HEK293T (cell line): ENCODE measurements at regions not wholly inside any gene's neighbourhood (a gene's known extent, or its start where the extent isn't known, plus 50 kb on each side); places are given as distances from the start of the nearest gene placed in this dataset.

Experiments used
- ELF4 ChIP-seq: fragments of 450-650 bp; IDR thresholded peaks from 2 replicates; pipeline ENCODE4 v1.6.1; 2017; ENCODE audit warnings: antibody characterized with exemption
- FOXK2 ChIP-seq: fragments of 450-650 bp; IDR thresholded peaks from 2 replicates; pipeline ENCODE4 v1.6.1; 2016; ENCODE audit warnings: mild to moderate bottlenecking
- L3MBTL2 ChIP-seq: fragments of 450-650 bp; conservative IDR thresholded peaks from 2 replicates; pipeline ENCODE4 v1.6.1; 2016; ENCODE audit warnings: mild to moderate bottlenecking
- NFRKB ChIP-seq: fragments of 450-650 bp; IDR thresholded peaks from 2 replicates; pipeline ENCODE4 v1.6.1; 2016; ENCODE audit warnings: mild to moderate bottlenecking, moderate library complexity
- SP1 ChIP-seq: fragments of 450-650 bp; IDR thresholded peaks from 2 replicates; pipeline ENCODE4 v1.6.1; 2017
- SUZ12 ChIP-seq: fragments of 450-650 bp; IDR thresholded peaks from 2 replicates; pipeline ENCODE4 v1.6.1; 2016; ENCODE audit warnings: mild to moderate bottlenecking
- TARDBP ChIP-seq: fragments of 450-650 bp; IDR thresholded peaks from 2 replicates; pipeline ENCODE4 v1.6.1; 2016
- ZNF384 ChIP-seq: fragments of 450-650 bp; IDR thresholded peaks from 2 replicates; pipeline ENCODE4 v1.6.1; 2016

GRCh38 chr1:74913978-74914377, 181.0 kb downstream of the TYW3 start:
- no peak for TF ChIP-seq SP1
- no peak for TF ChIP-seq ZNF384
- no peak for TF ChIP-seq NFRKB
- no peak for TF ChIP-seq TARDBP
- no peak for TF ChIP-seq SUZ12
- no peak for TF ChIP-seq L3MBTL2
- no peak for TF ChIP-seq FOXK2
- no peak for TF ChIP-seq ELF4
